Tibial nerve (tissue), 4 donors: ENCODE measurements at regions not wholly inside any gene's neighbourhood (a gene's known extent, or its start where the extent isn't known, plus 50 kb on each side); places are given as distances from the start of the nearest gene placed in this dataset.

Source experiments
- EP300 ChIP-seq, 2 donors: sonication (generic); formaldehyde crosslinking; IDR thresholded peaks; one replicate each; pipeline ENCODE4 v1.6.1; 2017; ENCODE audit warnings: antibody characterized with exemption in 2 of 2, mild to moderate bottlenecking in 1 of 2
- POLR2A ChIP-seq, 2 donors: fragments of 450-650 bp; IDR thresholded peaks; one replicate each; pipeline ENCODE4 v1.6.1; 2017; ENCODE audit warnings: antibody characterized with exemption in 2 of 2, mild to moderate bottlenecking in 2 of 2, moderate library complexity in 2 of 2
- TF ChIP-seq, protein P1 (sequence below), 5 experiments: fragments of 200-600 bp in 3 of 5; fragments of 450-650 bp in 2 of 5; sonication (generic) in 3 of 5; IDR thresholded peaks; one replicate each; pipeline ENCODE4 v1.5.1; 2016 to 2019; ENCODE audit warnings: antibody characterized with exemption in 5 of 5, mild to moderate bottlenecking in 3 of 5, moderate library complexity in 2 of 5

DNA sequence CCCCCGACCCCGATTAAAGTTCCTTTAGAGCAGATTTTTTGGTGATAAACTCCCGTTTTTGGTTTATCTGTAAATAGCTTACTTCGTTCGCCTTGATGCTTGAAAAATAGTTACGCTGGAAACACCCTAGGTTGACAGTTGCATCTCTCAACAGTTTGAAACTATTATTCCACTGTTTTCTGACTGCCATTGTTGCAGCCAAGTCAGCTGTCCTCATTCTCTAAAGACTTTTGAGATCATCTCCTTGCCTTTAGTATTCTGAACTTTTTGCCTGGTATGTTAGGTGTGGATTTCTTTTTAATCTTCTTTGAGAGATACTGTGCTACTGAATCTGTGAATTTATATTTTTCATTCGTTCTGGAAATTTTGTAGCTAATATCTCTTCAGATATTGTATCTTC lies 122.7 kb upstream of the NSMCE3 start:
- TF ChIP-seq, protein P1, sequence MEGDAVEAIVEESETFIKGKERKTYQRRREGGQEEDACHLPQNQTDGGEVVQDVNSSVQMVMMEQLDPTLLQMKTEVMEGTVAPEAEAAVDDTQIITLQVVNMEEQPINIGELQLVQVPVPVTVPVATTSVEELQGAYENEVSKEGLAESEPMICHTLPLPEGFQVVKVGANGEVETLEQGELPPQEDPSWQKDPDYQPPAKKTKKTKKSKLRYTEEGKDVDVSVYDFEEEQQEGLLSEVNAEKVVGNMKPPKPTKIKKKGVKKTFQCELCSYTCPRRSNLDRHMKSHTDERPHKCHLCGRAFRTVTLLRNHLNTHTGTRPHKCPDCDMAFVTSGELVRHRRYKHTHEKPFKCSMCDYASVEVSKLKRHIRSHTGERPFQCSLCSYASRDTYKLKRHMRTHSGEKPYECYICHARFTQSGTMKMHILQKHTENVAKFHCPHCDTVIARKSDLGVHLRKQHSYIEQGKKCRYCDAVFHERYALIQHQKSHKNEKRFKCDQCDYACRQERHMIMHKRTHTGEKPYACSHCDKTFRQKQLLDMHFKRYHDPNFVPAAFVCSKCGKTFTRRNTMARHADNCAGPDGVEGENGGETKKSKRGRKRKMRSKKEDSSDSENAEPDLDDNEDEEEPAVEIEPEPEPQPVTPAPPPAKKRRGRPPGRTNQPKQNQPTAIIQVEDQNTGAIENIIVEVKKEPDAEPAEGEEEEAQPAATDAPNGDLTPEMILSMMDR (IDR thresholded peaks at IDR 0.05): no peak
- TF ChIP-seq POLR2A (IDR thresholded peaks at IDR 0.05) (no peak), EP300 (IDR thresholded peaks at IDR 0.05) (no peak)
